Smooth muscle cell (in vitro differentiated cells): ENCODE measurements at regions not wholly inside any gene's neighbourhood (a gene's known extent, or its start where the extent isn't known, plus 50 kb on each side); places are given as distances from the start of the nearest gene placed in this dataset.

Experiments
- DNase-seq: peaks from one replicate; lab custom pipeline; 2025; ENCODE audit not compliant: unreplicated experiment; lab: John Stamatoyannopoulos, UW
- H2AFZ ChIP-seq: fragments of 200-600 bp; sonication (generic); 2 replicates; pipeline ENCODE4 v1.6.0; 2016; ENCODE audit warnings: antibody characterized with exemption, low read depth, mild to moderate bottlenecking
- H3F3A ChIP-seq: fragments of 200-600 bp; sonication (generic); 2 replicates; pipeline ENCODE4 v1.6.0; 2017; ENCODE audit warnings: antibody characterized with exemption, low read depth
- H3K27ac ChIP-seq: fragments of 200-600 bp; sonication (generic); 2 replicates; pipeline ENCODE4 v1.5.1; 2016; ENCODE audit warnings: low read depth, mild to moderate bottlenecking
- H3K27me3 ChIP-seq: fragments of 200-600 bp; sonication (generic); 2 replicates; pipeline ENCODE4 v1.6.1; 2016; ENCODE audit warnings: low read depth, mild to moderate bottlenecking
- H3K36me3 ChIP-seq: fragments of 200-600 bp; sonication (generic); 2 replicates; pipeline ENCODE4 v1.5.1; 2016; ENCODE audit warnings: low read depth
- H3K4me1 ChIP-seq: fragments of 200-600 bp; sonication (generic); 2 replicates; pipeline ENCODE4 v1.5.1; 2016; ENCODE audit warnings: low read depth
- H3K4me2 ChIP-seq: fragments of 200-600 bp; sonication (generic); 2 replicates; pipeline ENCODE4 v1.6.0; 2016; ENCODE audit warnings: mild to moderate bottlenecking
- H3K4me3 ChIP-seq: fragments of 200-600 bp; sonication (generic); 2 replicates; pipeline ENCODE4 v1.5.1; 2016; ENCODE audit warnings: mild to moderate bottlenecking
- H3K79me2 ChIP-seq: fragments of 200-600 bp; sonication (generic); 2 replicates; pipeline ENCODE4 v1.6.0; 2016; ENCODE audit warnings: low read depth, mild to moderate bottlenecking
- H3K9ac ChIP-seq: fragments of 200-600 bp; sonication (generic); 2 replicates; pipeline ENCODE4 v1.6.0; 2016; ENCODE audit warnings: low read depth
- H3K9me3 ChIP-seq: fragments of 200-600 bp; sonication (generic); replicated peaks from 2 replicates; pipeline ENCODE4 v1.5.1; 2016; ENCODE audit warnings: low read depth
- H4K20me1 ChIP-seq: fragments of 200-600 bp; sonication (generic); 2 replicates; pipeline ENCODE4 v1.6.0; 2016; ENCODE audit warnings: low read depth
- WGBS: methylation state at CpG from one replicate; pipeline ENCODE4 v1.1.7; 2016; ENCODE audit warnings: low lambda C conversion rate; 5-methylcytosine and 5-hydroxymethylcytosine counted together
- TF ChIP-seq, protein P1 (sequence below): fragments of 200-600 bp; sonication (generic); IDR thresholded peaks from 2 replicates; pipeline ENCODE4 v1.5.1; 2017; ENCODE audit warnings: borderline replicate concordance, mild to moderate bottlenecking, antibody characterized with exemption; ENCODE audit not compliant: insufficient read depth, poor library complexity, severe bottlenecking

- no peak overlapping the region for H2AFZ ChIP-seq
- H3K4me1 ChIP-seq: no peaks in the 10 kb centered on the region
- H3K9me3 ChIP-seq: no peaks in the 10 kb centered on the region
- H4K20me1 ChIP-seq: no peaks in the 10 kb centered on the region
- H3F3A ChIP-seq: no peaks in the 10 kb centered on the region
- peaks cover 21% of the 10 kb centered on the region for H3K27me3 ChIP-seq
- no peak overlapping the region for H3K4me2 ChIP-seq
- H3K79me2 ChIP-seq: no peaks in the 10 kb centered on the region
- 71% methylated on average over 3 of the region's 3 CpGs for WGBS
- DNase-seq: no peak
- no peak overlapping the region for H3K4me3 ChIP-seq
- no peak overlapping the region for H3K9ac ChIP-seq
- TF ChIP-seq, protein P1, sequence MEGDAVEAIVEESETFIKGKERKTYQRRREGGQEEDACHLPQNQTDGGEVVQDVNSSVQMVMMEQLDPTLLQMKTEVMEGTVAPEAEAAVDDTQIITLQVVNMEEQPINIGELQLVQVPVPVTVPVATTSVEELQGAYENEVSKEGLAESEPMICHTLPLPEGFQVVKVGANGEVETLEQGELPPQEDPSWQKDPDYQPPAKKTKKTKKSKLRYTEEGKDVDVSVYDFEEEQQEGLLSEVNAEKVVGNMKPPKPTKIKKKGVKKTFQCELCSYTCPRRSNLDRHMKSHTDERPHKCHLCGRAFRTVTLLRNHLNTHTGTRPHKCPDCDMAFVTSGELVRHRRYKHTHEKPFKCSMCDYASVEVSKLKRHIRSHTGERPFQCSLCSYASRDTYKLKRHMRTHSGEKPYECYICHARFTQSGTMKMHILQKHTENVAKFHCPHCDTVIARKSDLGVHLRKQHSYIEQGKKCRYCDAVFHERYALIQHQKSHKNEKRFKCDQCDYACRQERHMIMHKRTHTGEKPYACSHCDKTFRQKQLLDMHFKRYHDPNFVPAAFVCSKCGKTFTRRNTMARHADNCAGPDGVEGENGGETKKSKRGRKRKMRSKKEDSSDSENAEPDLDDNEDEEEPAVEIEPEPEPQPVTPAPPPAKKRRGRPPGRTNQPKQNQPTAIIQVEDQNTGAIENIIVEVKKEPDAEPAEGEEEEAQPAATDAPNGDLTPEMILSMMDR: no peak
- no peak overlapping the region for H3K27ac ChIP-seq
- H3K36me3 ChIP-seq: no peaks in the 10 kb centered on the region
Measured at GRCh38 chr12:114194956-114195355, 211.0 kb downstream of the TBX5 start.

GRCh38 chr12:114194066-114194465 lies 211.9 kb downstream of the TBX5 start:
- H2AFZ ChIP-seq: no peak overlapping the region
- H3K4me2 ChIP-seq: no peak overlapping the region
- WGBS: 69% methylated on average over 5 of the region's 5 CpGs
- H3K9ac ChIP-seq: no peak overlapping the region
- H3K9me3 ChIP-seq: no peaks in the 10 kb centered on the region
- no peaks in the 10 kb centered on the region for H4K20me1 ChIP-seq
- DNase-seq: no peak
- no peaks in the 10 kb centered on the region for H3F3A ChIP-seq
- H3K36me3 ChIP-seq: no peaks in the 10 kb centered on the region
- H3K4me1 ChIP-seq: no peaks in the 10 kb centered on the region
- H3K79me2 ChIP-seq: no peaks in the 10 kb centered on the region
- no peak overlapping the region for H3K27ac ChIP-seq
- H3K27me3 ChIP-seq: peaks cover 21% of the 10 kb centered on the region
- H3K4me3 ChIP-seq: no peak overlapping the region
- TF ChIP-seq, protein P1: no peak

GRCh38 chr12:114193474-114193873 lies 212.5 kb downstream of the TBX5 start:
- Histone ChIP-seq H2AFZ (no peak overlapping the region), H3K27me3 (peaks cover 21% of the 10 kb centered on the region), H3K9me3 (no peaks in the 10 kb centered on the region), H3K4me3 (no peak overlapping the region), H3K4me2 (no peak overlapping the region), H3K79me2 (no peaks in the 10 kb centered on the region), H4K20me1 (no peaks in the 10 kb centered on the region), H3K4me1 (no peaks in the 10 kb centered on the region), H3K36me3 (no peaks in the 10 kb centered on the region), H3K9ac (no peak overlapping the region), H3F3A (no peaks in the 10 kb centered on the region), H3K27ac (no peak overlapping the region)
- TF ChIP-seq, protein P1: no peak
- WGBS: 90% methylated on average over 3 of the region's 3 CpGs
- no peak for DNase-seq

- Histone ChIP-seq H3K27ac (no peak overlapping the region), H3K36me3 (no peaks in the 10 kb centered on the region), H3K79me2 (no peaks in the 10 kb centered on the region), H3K9me3 (no peaks in the 10 kb centered on the region), H3K4me3 (no peak overlapping the region), H3F3A (no peaks in the 10 kb centered on the region), H2AFZ (no peak overlapping the region), H3K4me1 (no peaks in the 10 kb centered on the region), H3K9ac (no peak overlapping the region), H3K27me3 (peaks cover 21% of the 10 kb centered on the region), H3K4me2 (no peak overlapping the region), H4K20me1 (no peaks in the 10 kb centered on the region)
- TF ChIP-seq, protein P1: no peak
- DNase-seq: no peak
- 91% methylated on average over 5 of the region's 5 CpGs for WGBS
Measured at GRCh38 chr12:114192549-114192948, 213.4 kb downstream of the TBX5 start.
